ENCODE measurements at regions not wholly inside any gene's neighbourhood (a gene's known extent, or its start where the extent isn't known, plus 50 kb on each side); places are given as distances from the start of the nearest gene placed in this dataset.
"Not testable (repeated sequence)": the region's sequence is repeated elsewhere in the genome, so short reads cannot be mapped to it uniquely, and the experiment has no call there.

DNA sequence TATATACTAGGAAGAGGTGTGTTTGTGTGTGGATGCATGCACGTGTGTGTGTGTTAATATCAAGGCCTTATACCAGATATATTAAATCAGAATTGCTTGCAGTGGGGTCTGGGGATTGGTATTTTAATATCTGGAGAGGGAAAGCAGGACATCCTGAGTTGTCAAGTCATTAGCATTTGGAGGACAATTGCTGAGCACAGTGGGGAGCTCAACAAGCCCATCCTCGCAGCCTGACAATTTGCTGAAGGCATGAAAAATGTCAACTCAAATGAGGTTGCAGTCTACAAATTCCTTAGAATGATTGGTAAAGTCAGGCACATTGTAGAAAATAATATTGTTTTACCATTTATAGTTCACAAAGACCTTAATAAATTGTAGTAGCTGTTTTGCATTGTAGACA lies 627.4 kb downstream of the LRRC70 start:
- no peak for DNase-seq (ENCODE audit: low read depth)

- DNase-seq (ENCODE audit: low read depth), result no peak
These were observed 623.1 kb downstream of the LRRC70 start for GRCh38 chr5:63201738-63202137.

DNA sequence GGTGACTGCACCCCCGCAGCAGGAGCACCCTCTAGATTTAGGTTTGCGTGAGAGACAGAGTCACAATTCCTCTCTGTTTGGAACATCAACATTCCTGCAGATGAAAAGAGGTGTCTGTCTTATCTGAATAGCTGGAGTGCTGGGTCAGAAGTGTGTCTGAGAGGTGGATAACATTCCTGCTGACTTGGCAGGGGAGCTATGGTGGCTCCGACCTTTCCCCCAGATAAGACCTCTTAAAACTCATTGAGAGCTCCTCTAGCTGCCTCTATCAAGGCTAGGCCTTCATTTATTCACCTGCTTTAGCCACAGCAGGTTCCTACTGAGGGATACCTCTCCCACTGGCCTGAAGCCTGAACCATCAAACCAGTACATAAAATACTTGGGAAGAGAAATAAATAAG lies 615.5 kb downstream of the LRRC70 start:
- no peak for DNase-seq (ENCODE audit: low read depth)

- DNase-seq (ENCODE audit: low read depth), result not testable (repeated sequence)
These were observed 601.6 kb downstream of the LRRC70 start for GRCh38 chr5:63180190-63180589.

DNA sequence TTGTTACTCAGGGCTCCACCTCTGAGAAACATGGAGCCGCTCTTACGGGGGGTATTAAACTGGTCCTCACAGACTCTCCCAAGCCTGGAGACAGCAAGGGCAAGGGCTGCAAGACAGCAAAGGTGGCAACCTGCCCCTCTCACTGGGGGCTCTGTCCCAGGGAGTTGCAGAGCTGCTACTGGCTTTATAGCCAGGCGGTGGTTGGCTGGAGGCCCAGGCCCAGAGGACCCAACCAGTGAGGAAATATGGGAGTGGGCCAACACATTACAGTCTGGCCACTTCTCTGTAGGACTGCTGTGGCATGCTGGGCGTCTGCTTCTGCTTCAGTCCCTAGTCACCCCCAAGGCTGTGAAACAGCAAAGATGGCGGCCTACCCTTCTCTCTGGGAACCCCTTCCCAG lies 597.2 kb downstream of the LRRC70 start:
- DNase-seq (ENCODE audit: low read depth), result no peak

- DNase-seq (ENCODE audit: low read depth), result no peak
These were observed 591.9 kb downstream of the LRRC70 start for GRCh38 chr5:63170486-63170885.

GRCh38 chr5:63164838-63165535 lies 586.4 kb downstream of the LRRC70 start:
- DNase-seq (ENCODE audit: low read depth), result no peak

GRCh38 chr5:63164339-63164738 lies 585.7 kb downstream of the LRRC70 start:
- DNase-seq (ENCODE audit: low read depth), result no peak

GRCh38 chr5:63155310-63155631 lies 576.7 kb downstream of the LRRC70 start:
- no peak for DNase-seq (ENCODE audit: low read depth)

DNA sequence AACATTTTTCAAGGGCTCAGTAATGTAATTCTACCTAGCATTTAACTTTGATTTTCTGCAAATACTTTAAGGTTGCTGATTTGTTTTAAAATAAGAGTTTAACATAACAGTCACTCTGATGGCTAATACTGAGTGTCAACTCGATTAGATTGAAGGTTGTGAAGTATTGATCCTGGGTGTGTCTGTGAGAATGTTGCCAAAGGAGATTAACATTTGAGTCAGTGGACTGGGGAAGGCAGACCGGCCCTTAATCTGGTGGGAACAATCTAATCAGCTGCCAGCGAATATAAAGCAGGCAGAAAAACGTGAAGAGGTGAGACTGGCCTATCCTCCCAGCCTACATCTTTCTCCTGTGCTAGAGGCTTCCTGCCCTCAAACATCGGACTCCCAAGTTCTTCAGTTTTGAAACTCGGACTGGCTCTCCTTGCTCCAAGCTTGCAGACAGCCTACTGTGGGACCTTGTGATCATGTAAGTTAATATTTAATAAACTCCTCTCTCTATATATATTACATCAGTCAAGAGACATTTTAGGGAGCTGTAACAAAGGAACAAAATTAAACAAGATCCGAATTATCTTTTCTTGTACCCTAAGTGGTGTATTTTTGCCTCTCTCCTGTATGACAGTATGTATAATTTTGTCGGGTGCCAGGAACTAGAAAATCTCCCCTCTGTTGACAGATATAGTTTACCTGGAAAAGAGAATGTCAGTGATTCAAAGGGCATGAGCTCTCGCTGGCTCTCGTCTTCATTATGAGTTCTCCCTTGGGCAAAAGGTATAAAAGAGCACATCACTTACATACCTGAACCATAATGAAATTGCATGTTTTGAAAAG lies 576.1 kb downstream of the LRRC70 start:
- DNase-seq (ENCODE audit: low read depth), result no peak

DNA sequence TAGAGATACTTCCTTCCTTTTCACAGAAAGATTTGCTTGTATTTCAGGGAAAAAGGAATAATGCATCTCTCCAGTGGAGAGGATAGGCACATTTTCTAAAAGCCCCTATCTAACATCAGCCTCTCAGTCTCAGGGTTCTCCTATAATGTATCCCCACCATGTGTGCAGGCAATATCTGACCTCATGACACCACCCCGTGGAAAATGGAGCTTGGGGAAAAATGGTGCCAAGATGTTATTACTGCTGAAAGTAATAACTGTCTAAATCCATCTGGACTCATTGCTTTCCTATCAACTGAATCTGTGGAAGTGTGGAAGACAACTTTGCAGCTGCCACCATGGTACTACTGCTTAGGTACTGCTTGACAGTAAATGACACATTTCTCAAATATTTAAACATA lies 574.3 kb downstream of the LRRC70 start:
- DNase-seq (ENCODE audit: low read depth), result no peak

- no peak for DNase-seq (ENCODE audit: low read depth)
These were observed 566.5 kb downstream of the LRRC70 start for GRCh38 chr5:63145167-63145566.

GRCh38 chr5:63141591-63141990 lies 563.0 kb downstream of the LRRC70 start:
- no peak for DNase-seq (ENCODE audit: low read depth)

DNA sequence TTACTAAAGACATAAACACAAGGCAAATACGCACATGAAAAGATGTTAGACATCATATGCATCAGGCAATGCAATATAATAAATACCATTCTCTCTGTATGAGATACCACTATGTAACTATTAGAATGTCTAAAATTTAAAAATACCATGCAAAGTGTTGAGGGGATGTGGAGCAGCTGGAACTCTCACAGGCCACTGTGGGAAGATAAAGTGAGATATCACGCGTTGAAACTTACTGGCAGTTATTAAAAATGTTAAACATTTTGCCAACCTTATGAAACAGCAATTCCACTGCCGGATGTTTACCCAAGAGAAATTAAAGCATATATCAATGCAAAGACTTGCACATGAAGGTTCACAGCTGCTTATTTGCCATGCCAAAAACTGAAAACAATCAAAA lies 556.7 kb downstream of the LRRC70 start:
- no peak for DNase-seq (ENCODE audit: low read depth)

GRCh38 chr5:63131626-63132285 lies 553.1 kb downstream of the LRRC70 start:
- no peak for DNase-seq (ENCODE audit: low read depth)

- DNase-seq (ENCODE audit: low read depth), result no peak
These were observed 550.1 kb downstream of the LRRC70 start for GRCh38 chr5:63128761-63129160.

GRCh38 chr5:63128018-63128417 lies 549.4 kb downstream of the LRRC70 start:
- DNase-seq (ENCODE audit: low read depth), result no peak

DNA sequence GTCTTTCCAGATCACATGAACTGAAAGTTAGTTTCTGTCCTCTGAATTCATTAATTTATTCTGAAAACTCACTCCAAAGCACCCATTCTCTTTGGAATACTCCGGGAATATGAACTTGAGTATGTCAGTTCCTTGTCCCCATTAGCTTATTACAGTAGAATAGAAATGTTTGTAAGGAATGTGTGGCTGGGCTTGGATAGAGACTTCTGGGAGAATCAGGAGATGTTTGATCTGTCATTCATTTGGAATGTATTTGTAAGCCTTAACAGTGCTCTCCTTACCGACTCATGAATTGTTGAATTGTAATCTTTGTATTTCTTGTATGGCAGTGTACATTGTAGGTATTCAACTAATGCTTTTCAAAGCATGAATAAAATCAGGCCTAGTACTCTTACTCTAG lies 548.4 kb downstream of the LRRC70 start:
- no peak for DNase-seq (ENCODE audit: low read depth)

DNA sequence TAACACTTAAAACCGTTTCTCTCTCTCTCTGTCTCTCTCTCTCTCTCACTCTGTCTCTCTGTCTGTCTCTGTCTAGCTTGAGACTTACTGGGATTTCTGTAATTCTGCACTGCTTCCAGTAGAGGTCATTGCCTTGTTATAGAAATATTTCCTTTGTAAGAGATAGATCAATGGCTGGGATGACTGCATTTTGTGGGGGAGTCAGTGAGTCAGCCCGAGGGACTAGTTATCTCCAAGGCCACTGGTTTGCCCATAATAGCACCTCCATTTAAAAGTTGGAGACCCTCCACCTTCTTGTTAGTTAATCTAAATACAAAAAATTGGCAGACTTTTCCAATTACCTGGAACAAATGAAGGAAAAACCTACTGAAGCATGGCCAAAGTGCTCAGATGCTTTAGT lies 547.2 kb downstream of the LRRC70 start:
- no peak for DNase-seq (ENCODE audit: low read depth)

GRCh38 chr5:63125392-63125791 lies 546.8 kb downstream of the LRRC70 start:
- no peak for DNase-seq (ENCODE audit: low read depth)

- DNase-seq (ENCODE audit: low read depth), result no peak
These were observed 545.6 kb downstream of the LRRC70 start for GRCh38 chr5:63124266-63124665.

GRCh38 chr5:63121471-63121870 lies 542.9 kb downstream of the LRRC70 start:
- DNase-seq (ENCODE audit: low read depth), result no peak

DNA sequence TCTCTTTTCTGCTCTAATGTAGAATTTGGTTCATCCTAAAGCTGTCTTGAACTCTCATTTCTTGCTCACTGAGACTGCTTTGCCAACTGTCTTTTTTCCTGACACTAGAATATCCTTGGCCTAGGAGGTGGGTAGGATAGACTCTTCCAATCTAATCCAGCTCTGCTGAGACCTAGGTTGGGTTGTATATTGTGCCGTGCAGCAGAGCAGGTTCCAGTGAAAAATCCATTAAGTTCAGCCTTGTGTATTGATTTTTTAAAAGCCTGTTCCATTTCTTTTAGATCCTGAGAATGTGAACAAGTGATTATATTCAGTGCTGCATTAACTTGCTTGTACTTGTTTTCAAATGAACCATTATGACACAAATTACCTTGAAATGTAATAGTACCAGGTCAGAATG lies 539.6 kb downstream of the LRRC70 start:
- DNase-seq (ENCODE audit: low read depth), result no peak
